ENCODE measurements at regions not wholly inside any gene's neighbourhood (a gene's known extent, or its start where the extent isn't known, plus 50 kb on each side); places are given as distances from the start of the nearest gene placed in this dataset.

DNA sequence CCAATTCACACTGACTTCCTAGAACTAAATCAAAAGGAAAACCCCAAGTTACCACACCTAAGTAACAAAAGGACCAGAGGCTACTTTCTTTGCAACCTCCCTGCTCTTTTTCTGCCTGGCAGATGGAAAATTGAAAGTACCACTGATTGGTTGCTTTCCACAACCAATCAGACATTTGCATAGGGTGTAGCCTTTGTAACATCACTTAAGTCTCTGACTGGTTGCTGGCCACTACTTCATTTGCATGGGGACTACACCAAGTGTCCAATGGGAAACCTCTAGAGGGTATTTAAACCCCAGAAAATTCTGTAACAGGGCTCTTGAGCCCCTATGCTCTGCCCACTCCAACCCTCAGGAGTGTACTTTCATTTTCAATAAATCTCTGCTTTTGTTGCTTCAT lies 365.0 kb downstream of the LTN1 start:
- TF ChIP-seq, protein P1, sequence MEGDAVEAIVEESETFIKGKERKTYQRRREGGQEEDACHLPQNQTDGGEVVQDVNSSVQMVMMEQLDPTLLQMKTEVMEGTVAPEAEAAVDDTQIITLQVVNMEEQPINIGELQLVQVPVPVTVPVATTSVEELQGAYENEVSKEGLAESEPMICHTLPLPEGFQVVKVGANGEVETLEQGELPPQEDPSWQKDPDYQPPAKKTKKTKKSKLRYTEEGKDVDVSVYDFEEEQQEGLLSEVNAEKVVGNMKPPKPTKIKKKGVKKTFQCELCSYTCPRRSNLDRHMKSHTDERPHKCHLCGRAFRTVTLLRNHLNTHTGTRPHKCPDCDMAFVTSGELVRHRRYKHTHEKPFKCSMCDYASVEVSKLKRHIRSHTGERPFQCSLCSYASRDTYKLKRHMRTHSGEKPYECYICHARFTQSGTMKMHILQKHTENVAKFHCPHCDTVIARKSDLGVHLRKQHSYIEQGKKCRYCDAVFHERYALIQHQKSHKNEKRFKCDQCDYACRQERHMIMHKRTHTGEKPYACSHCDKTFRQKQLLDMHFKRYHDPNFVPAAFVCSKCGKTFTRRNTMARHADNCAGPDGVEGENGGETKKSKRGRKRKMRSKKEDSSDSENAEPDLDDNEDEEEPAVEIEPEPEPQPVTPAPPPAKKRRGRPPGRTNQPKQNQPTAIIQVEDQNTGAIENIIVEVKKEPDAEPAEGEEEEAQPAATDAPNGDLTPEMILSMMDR (IDR thresholded peaks at IDR 0.05; ENCODE audit: low read depth, low read length), result no peak
- ChIA-PET POLR2A (no interaction called here), CTCF (no interaction called here)
- DNase-seq (ENCODE audit: low read depth, low spot score), result no peak
- Histone ChIP-seq H3K4me3 (ENCODE audit: low read depth, low read length) (no peak overlapping the region), H3K27ac (ENCODE audit: low read depth, low read length) (no peak overlapping the region), H3K9me3 (ENCODE audit: control insufficient read depth, insufficient read depth, low read length) (no peaks in the 10 kb centered on the region), H3K27me3 (ENCODE audit: control insufficient read depth, insufficient read depth, low read length) (no peaks in the 10 kb centered on the region)

DNA sequence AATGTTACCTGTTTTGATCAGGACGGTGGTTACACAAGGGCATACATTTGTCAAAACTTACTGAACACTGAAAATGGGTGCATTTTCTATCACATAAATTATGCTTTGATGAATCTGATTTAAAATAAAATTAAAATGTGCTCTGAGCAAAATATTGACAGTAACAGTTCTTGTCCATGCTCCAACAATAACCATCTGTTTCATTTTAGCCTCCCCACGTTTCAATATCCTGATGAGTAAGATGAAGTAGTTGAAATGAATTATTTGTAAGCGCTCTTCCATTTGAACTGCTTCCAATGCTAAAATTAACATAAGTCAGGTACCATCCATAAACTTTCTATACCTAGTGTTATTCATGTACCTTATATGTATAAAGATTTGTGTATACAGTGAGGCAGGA lies 365.4 kb downstream of the LTN1 start:
- no peaks in the 10 kb centered on the region for H3K9me3 ChIP-seq (ENCODE audit: control insufficient read depth, insufficient read depth, low read length)
- POLR2A ChIA-PET, result no interaction called here
- CTCF ChIA-PET, result no interaction called here
- H3K27me3 ChIP-seq (ENCODE audit: control insufficient read depth, insufficient read depth, low read length), result no peaks in the 10 kb centered on the region
- no peak overlapping the region for H3K4me3 ChIP-seq (ENCODE audit: low read depth, low read length)
- no peak overlapping the region for H3K27ac ChIP-seq (ENCODE audit: low read depth, low read length)
- DNase-seq (ENCODE audit: low read depth, low spot score), result no peak
- TF ChIP-seq, protein P1 (IDR thresholded peaks at IDR 0.05; ENCODE audit: low read depth, low read length), result no peak

DNA sequence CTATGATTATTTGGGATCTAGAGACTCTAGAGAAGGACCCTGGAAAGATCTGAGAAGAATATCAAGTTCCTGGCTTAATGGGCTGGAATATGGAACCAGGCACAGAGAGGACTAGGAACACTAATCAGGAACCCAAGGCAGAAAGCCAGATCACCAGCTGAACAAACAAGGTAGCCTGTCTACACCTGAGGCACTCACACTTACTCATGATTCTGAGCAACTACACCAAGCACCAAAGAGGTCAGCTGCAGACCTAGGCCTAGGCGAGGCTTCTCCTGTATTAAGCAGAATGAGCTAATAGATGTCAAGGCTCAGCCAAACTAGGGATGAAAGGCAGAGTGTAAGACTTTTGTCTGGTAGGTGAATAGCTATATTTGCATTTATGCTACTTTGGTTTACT lies 368.1 kb downstream of the LTN1 start:
- TF ChIP-seq, protein P1 (IDR thresholded peaks at IDR 0.05; ENCODE audit: low read depth, low read length), result no peak
- POLR2A ChIA-PET, result no interaction called here
- CTCF ChIA-PET, result no interaction called here
- no peaks in the 10 kb centered on the region for H3K9me3 ChIP-seq (ENCODE audit: control insufficient read depth, insufficient read depth, low read length)
- no peaks in the 10 kb centered on the region for H3K27me3 ChIP-seq (ENCODE audit: control insufficient read depth, insufficient read depth, low read length)
- DNase-seq (ENCODE audit: low read depth, low spot score), result no peak
- H3K4me3 ChIP-seq (ENCODE audit: low read depth, low read length), result no peak overlapping the region
- H3K27ac ChIP-seq (ENCODE audit: low read depth, low read length), result no peak overlapping the region

DNA sequence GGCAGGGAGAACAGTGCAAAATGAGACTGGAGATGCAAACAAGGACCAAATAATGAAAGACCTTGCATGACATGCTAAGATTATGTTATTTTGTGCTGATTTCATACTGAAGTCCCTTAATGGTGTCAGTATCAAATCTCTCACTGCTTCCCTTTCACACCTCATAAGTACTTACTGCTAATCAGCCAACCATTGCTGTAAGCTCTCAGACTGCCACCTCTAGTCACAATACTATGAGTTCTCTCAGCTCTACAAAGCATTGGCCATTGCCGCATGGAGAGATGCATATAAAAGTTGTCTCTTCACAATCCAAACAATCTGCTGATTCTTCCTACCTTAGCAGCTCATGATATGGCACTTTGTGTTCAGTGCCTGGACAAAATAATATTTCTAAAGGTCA lies 375.4 kb downstream of the LTN1 start:
- Histone ChIP-seq H3K27ac (ENCODE audit: low read depth, low read length) (no peak overlapping the region), H3K27me3 (ENCODE audit: control insufficient read depth, insufficient read depth, low read length) (no peaks in the 10 kb centered on the region), H3K9me3 (ENCODE audit: control insufficient read depth, insufficient read depth, low read length) (no peaks in the 10 kb centered on the region), H3K4me3 (ENCODE audit: low read depth, low read length) (no peak overlapping the region)
- CTCF ChIA-PET, result interaction anchor here (1.7 kb wide), 1 partner anchor 128 kb away, joined by 4 read pairs; no protein-coding TSS in a partner anchor
- TF ChIP-seq, protein P1 (IDR thresholded peaks at IDR 0.05; ENCODE audit: low read depth, low read length), result no peak
- DNase-seq (ENCODE audit: low read depth, low spot score), result no peak
- POLR2A ChIA-PET, result no interaction called here

DNA sequence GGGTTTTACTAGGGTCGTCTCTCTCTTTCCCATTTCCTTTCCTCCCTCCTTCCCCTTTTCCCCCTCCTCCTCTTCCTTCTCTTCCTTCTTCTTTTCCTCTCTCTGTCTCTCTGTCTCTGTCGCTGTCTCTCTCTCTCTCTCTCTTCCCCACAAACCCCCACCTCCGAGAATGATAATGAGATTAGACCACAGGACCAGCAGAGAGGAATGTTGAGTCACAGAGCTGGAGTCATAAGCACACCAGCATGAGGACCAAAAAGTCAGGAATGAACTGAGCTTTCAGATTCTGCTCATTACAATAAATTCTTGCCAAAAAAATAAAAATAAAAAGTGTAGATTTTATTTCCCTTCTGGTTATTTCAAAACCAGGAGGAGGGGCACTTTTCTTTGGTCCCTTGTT lies 377.4 kb downstream of the LTN1 start:
- H3K4me3 ChIP-seq (ENCODE audit: low read depth, low read length), result no peak overlapping the region
- ChIA-PET CTCF (interaction anchor here (1.2 kb wide), 1 partner anchor 14 kb away, joined by 3 read pairs; no protein-coding TSS in a partner anchor), POLR2A (interaction anchor here (0.7 kb wide), 1 partner anchor 213 kb away, joined by 4 read pairs; no protein-coding TSS in a partner anchor)
- H3K27ac ChIP-seq (ENCODE audit: low read depth, low read length), result no peak overlapping the region
- TF ChIP-seq, protein P1 (IDR thresholded peaks at IDR 0.05; ENCODE audit: low read depth, low read length), result no peak
- DNase-seq (ENCODE audit: low read depth, low spot score), result no peak
- H3K9me3 ChIP-seq (ENCODE audit: control insufficient read depth, insufficient read depth, low read length), result no peaks in the 10 kb centered on the region
- no peaks in the 10 kb centered on the region for H3K27me3 ChIP-seq (ENCODE audit: control insufficient read depth, insufficient read depth, low read length)
